Keratinocyte (primary cell): ENCODE measurements at regions not wholly inside any gene's neighbourhood (a gene's known extent, or its start where the extent isn't known, plus 50 kb on each side); places are given as distances from the start of the nearest gene placed in this dataset.

Source experiments
- EZH2 ChIP-seq: IDR thresholded peaks from one replicate; pipeline ENCODE4 v1.6.1; 2012; ENCODE audit warnings: inconsistent platforms, mild to moderate bottlenecking, low read length, moderate library complexity
- TF ChIP-seq, protein P1 (sequence below), 3 experiments: IDR thresholded peaks in 1 of 3; conservative IDR thresholded peaks in 1 of 3; optimal IDR thresholded peaks in 1 of 3; 2 replicates in 2 of 3; 3 replicates in 1 of 3; pipeline versions ENCODE3 to v1.5.1; 2011; ENCODE audit warnings: low read length in 3 of 3, mild to moderate bottlenecking in 3 of 3, moderate library complexity in 2 of 3, control low read depth in 1 of 3, inconsistent platforms in 1 of 3; ENCODE audit not compliant: insufficient read depth in 2 of 3; ENCODE audit errors: extremely low read depth in 1 of 3

DNA sequence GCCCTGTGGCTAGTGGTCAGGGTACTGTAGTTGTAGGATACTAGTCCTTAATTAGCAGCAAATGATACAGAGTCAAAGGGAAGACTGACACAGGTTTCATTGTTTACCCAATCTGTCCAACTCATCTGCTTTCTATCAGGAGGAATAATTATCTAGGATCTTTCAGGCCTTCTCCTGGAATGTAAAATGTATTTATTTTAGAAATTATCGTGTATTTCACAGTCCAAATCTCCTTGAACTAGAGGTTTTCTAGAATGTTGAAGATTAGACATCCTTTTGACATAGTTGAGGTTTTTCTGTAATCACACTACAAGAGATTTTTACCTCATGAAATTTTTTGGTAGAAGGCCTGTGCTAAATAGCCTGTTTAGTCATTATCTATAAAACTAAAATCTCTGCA lies 1694.8 kb upstream of the PCDH20 start:
- TF ChIP-seq, protein P1, sequence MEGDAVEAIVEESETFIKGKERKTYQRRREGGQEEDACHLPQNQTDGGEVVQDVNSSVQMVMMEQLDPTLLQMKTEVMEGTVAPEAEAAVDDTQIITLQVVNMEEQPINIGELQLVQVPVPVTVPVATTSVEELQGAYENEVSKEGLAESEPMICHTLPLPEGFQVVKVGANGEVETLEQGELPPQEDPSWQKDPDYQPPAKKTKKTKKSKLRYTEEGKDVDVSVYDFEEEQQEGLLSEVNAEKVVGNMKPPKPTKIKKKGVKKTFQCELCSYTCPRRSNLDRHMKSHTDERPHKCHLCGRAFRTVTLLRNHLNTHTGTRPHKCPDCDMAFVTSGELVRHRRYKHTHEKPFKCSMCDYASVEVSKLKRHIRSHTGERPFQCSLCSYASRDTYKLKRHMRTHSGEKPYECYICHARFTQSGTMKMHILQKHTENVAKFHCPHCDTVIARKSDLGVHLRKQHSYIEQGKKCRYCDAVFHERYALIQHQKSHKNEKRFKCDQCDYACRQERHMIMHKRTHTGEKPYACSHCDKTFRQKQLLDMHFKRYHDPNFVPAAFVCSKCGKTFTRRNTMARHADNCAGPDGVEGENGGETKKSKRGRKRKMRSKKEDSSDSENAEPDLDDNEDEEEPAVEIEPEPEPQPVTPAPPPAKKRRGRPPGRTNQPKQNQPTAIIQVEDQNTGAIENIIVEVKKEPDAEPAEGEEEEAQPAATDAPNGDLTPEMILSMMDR (optimal IDR thresholded peaks at IDR 0.05 in 1 of 3, IDR thresholded peaks at IDR 0.05 in 1 of 3, conservative IDR thresholded peaks at IDR 0.05 in 1 of 3; ENCODE audit: extremely low read depth in 1 of 3, insufficient read depth in 2 of 3, low read length in 3 of 3), result no peak
- no peak for TF ChIP-seq EZH2
